SIG-M5 treated with dmso at 0.1 percent for 504 hours (cell line): ENCODE measurements at regions not wholly inside any gene's neighbourhood (a gene's known extent, or its start where the extent isn't known, plus 50 kb on each side); places are given as distances from the start of the nearest gene placed in this dataset.
"Not testable (repeated sequence)": the region's sequence is repeated elsewhere in the genome, so short reads cannot be mapped to it uniquely, and the experiment has no call there.

Experiments used
- DNase-seq: peaks from one replicate; lab custom pipeline; 2025; ENCODE audit not compliant: unreplicated experiment; lab: John Stamatoyannopoulos, UW

- DNase-seq, result no peak
These were observed 78.8 kb upstream of the HMGXB4 start for GRCh38 chr22:35178446-35178845.

- no peak for DNase-seq
These were observed 73.4 kb upstream of the HMGXB4 start for GRCh38 chr22:35183917-35184316.

GRCh38 chr22:35186492-35186891 is 70.8 kb upstream of the HMGXB4 start:
- no peak for DNase-seq

GRCh38 chr22:35188930-35189329 is 68.4 kb upstream of the HMGXB4 start:
- DNase-seq, result not testable (repeated sequence)

GRCh38 chr22:35189559-35189958 is 67.7 kb upstream of the HMGXB4 start:
- DNase-seq, result no peak

GRCh38 chr22:35191412-35191811 is 65.9 kb upstream of the HMGXB4 start:
- no peak for DNase-seq

GRCh38 chr22:35192129-35192918 is 65.0 kb upstream of the HMGXB4 start:
- DNase-seq, result no peak

GRCh38 chr22:35195226-35195625 is 62.1 kb upstream of the HMGXB4 start:
- no peak for DNase-seq

- DNase-seq, result no peak
These were observed 61.5 kb upstream of the HMGXB4 start for GRCh38 chr22:35195821-35196220.

GRCh38 chr22:35197071-35197470 is 60.2 kb upstream of the HMGXB4 start:
- no peak for DNase-seq

- DNase-seq, result no peak
These were observed 59.4 kb upstream of the HMGXB4 start for GRCh38 chr22:35197886-35198285.

- no peak for DNase-seq
These were observed 58.6 kb upstream of the HMGXB4 start for GRCh38 chr22:35198738-35199137.

- no peak for DNase-seq
These were observed 54.9 kb upstream of the HMGXB4 start for GRCh38 chr22:35202376-35202775.

GRCh38 chr22:35203583-35203982 is 53.7 kb upstream of the HMGXB4 start:
- no peak for DNase-seq

- DNase-seq, result no peak
These were observed 52.2 kb upstream of the HMGXB4 start for GRCh38 chr22:35204807-35205775.

GRCh38 chr22:35205961-35206360 is 51.3 kb upstream of the HMGXB4 start:
- no peak for DNase-seq

GRCh38 chr22:35206889-35207288 is 50.4 kb upstream of the HMGXB4 start:
- no peak for DNase-seq
